ENCODE measurements at regions not wholly inside any gene's neighbourhood (a gene's known extent, or its start where the extent isn't known, plus 50 kb on each side); places are given as distances from the start of the nearest gene placed in this dataset.

DNA sequence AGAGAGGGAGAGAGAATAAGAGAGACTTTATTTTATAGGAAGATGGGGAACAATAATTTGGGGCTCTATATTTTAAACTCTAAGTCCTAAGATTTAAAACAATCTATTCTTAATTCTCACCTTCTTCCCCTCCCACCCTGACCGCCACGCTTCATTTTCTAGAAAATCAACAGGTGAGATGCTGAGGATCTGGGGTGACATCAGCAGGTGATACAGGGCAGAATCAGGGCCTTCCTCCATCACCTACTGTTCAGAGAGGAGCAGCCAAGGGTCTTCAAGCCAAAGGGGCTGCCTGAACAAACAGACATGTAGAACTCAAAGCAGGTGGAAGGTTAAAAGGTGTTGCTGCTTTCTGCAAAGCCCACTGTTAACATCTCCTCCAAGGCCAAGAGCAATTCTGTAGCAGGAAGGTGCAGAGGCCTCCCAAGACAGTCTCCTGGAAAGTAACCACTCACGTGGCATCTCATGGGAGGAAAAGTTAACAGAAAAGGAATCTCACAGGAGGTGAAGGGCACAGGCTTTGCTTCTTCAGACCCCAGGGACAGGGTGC, 183.6 kb upstream of the TLE3 start:
- ChIA-PET CTCF (ENCODE audit: unreplicated experiment) (no interaction called here), POLR2A (no interaction called here)
- Histone ChIP-seq H4K20me1 (ENCODE audit: insufficient read depth, low read length) (no peaks in the 10 kb centered on the region), H3K36me3 (ENCODE audit: insufficient read depth, low read length) (no peaks in the 10 kb centered on the region), H3K79me2 (ENCODE audit: insufficient read depth, low read depth, low read length) (no peaks in the 10 kb centered on the region), H2AFZ (ENCODE audit: low read length) (0 out of 2 replicates have a peak overlapping the region, but pooled peaks have one; percentile 13), H3K9me2 (ENCODE audit: insufficient read depth, low read length) (no peaks in the 10 kb centered on the region), H3K4me2 (ENCODE audit: low read length) (no peak overlapping the region), H3K9me3 (ENCODE audit: low read length) (no peaks in the 10 kb centered on the region), H3K4me1 (ENCODE audit: insufficient read depth, low read length, poor library complexity, severe bottlenecking) (peaks cover 10% of the 10 kb centered on the region), H3K4me3 (ENCODE audit: low read depth, low read length, poor library complexity, severe bottlenecking) (no peak overlapping the region), H3K27ac (ENCODE audit: low read depth, low read length, poor library complexity, severe bottlenecking) (no peak overlapping the region)
- intact Hi-C loops (cut with micrococcal nuclease; ENCODE audit: unreplicated experiment) = no loop called here
- BruUV-seq (replicated peaks) = no TSS peak
- TF ChIP-seq, protein P1, sequence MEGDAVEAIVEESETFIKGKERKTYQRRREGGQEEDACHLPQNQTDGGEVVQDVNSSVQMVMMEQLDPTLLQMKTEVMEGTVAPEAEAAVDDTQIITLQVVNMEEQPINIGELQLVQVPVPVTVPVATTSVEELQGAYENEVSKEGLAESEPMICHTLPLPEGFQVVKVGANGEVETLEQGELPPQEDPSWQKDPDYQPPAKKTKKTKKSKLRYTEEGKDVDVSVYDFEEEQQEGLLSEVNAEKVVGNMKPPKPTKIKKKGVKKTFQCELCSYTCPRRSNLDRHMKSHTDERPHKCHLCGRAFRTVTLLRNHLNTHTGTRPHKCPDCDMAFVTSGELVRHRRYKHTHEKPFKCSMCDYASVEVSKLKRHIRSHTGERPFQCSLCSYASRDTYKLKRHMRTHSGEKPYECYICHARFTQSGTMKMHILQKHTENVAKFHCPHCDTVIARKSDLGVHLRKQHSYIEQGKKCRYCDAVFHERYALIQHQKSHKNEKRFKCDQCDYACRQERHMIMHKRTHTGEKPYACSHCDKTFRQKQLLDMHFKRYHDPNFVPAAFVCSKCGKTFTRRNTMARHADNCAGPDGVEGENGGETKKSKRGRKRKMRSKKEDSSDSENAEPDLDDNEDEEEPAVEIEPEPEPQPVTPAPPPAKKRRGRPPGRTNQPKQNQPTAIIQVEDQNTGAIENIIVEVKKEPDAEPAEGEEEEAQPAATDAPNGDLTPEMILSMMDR (conservative IDR thresholded peaks at IDR 0.05; ENCODE audit: low read length) = no peak
- no peak for TF ChIP-seq EZH2phosphoT487 (IDR thresholded peaks at IDR 0.05; ENCODE audit: borderline replicate concordance, low read depth, low read length)
- DNase-seq (ENCODE audit: low spot score) = no peak

DNA sequence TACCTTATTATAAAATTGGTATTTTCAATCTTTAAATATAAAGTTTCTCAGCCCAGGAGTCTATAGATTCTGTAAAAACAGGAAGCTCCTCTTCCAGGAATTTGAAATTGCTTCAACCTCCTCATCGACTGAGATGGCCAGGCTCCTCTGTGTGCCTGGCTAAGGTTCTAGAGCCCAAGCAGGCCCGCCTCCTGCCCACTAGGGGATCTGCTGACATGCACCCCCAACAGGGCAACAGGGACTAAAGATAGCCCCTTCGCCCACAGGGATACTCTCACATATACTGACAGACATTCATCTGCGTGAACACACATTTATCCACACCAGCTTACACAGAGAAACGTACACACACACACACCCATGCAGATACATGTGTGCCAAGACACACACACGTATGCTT, 183.1 kb upstream of the TLE3 start:
- no peak overlapping the region for H3K4me3 ChIP-seq (ENCODE audit: low read depth, low read length, poor library complexity, severe bottlenecking)
- no peak for DNase-seq (ENCODE audit: low spot score)
- peaks cover 10% of the 10 kb centered on the region for H3K4me1 ChIP-seq (ENCODE audit: insufficient read depth, low read length, poor library complexity, severe bottlenecking)
- no peaks in the 10 kb centered on the region for H3K79me2 ChIP-seq (ENCODE audit: insufficient read depth, low read depth, low read length)
- ChIA-PET POLR2A (no interaction called here), CTCF (ENCODE audit: unreplicated experiment) (no interaction called here)
- H3K36me3 ChIP-seq (ENCODE audit: insufficient read depth, low read length) = no peaks in the 10 kb centered on the region
- no peak overlapping the region for H2AFZ ChIP-seq (ENCODE audit: low read length)
- H3K4me2 ChIP-seq (ENCODE audit: low read length) = no peak overlapping the region
- no peaks in the 10 kb centered on the region for H3K9me2 ChIP-seq (ENCODE audit: insufficient read depth, low read length)
- TF ChIP-seq, protein P1 (conservative IDR thresholded peaks at IDR 0.05; ENCODE audit: low read length) = no peak
- no peak for TF ChIP-seq EZH2phosphoT487 (IDR thresholded peaks at IDR 0.05; ENCODE audit: borderline replicate concordance, low read depth, low read length)
- H4K20me1 ChIP-seq (ENCODE audit: insufficient read depth, low read length) = no peaks in the 10 kb centered on the region
- intact Hi-C loops (cut with micrococcal nuclease; ENCODE audit: unreplicated experiment) = no loop called here
- H3K9me3 ChIP-seq (ENCODE audit: low read length) = no peaks in the 10 kb centered on the region
- BruUV-seq (replicated peaks) = no TSS peak
- no peak overlapping the region for H3K27ac ChIP-seq (ENCODE audit: low read depth, low read length, poor library complexity, severe bottlenecking)

DNA sequence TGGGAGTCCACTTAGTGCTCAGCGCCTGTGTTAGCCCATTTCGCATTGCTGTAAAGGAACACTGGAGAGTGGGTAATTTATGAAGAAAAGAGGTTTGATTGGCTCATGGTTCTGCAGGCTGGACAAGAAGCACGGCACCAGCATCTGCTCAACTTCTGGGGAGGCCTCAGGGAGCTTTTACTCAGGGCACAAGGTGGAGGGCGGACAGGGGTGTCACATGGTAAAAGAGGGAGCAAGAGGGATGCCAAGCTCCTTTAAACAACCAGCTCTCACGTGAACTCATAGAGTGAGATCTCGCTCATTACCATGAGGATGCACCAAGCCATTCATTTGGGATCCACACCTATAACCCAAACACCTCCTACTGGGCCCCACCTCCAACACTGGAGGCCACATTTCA, 181.4 kb upstream of the TLE3 start:
- H2AFZ ChIP-seq (ENCODE audit: low read length) = no peak overlapping the region
- no peak overlapping the region for H3K27ac ChIP-seq (ENCODE audit: low read depth, low read length, poor library complexity, severe bottlenecking)
- CTCF ChIA-PET (ENCODE audit: unreplicated experiment) = no interaction called here
- POLR2A ChIA-PET = interaction anchor here (0.7 kb wide), 1 partner anchor 17 kb away, joined by 3 read pairs; no protein-coding TSS in a partner anchor
- H4K20me1 ChIP-seq (ENCODE audit: insufficient read depth, low read length) = no peaks in the 10 kb centered on the region
- peaks cover 10% of the 10 kb centered on the region for H3K4me1 ChIP-seq (ENCODE audit: insufficient read depth, low read length, poor library complexity, severe bottlenecking)
- no peak overlapping the region for H3K4me2 ChIP-seq (ENCODE audit: low read length)
- H3K79me2 ChIP-seq (ENCODE audit: insufficient read depth, low read depth, low read length) = no peaks in the 10 kb centered on the region
- intact Hi-C loops (cut with micrococcal nuclease; ENCODE audit: unreplicated experiment) = no loop called here
- no peaks in the 10 kb centered on the region for H3K9me3 ChIP-seq (ENCODE audit: low read length)
- H3K4me3 ChIP-seq (ENCODE audit: low read depth, low read length, poor library complexity, severe bottlenecking) = no peak overlapping the region
- no TSS peak for BruUV-seq (replicated peaks)
- H3K9me2 ChIP-seq (ENCODE audit: insufficient read depth, low read length) = no peaks in the 10 kb centered on the region
- no peak for DNase-seq (ENCODE audit: low spot score)
- TF ChIP-seq, protein P1 (conservative IDR thresholded peaks at IDR 0.05; ENCODE audit: low read length) = no peak
- TF ChIP-seq EZH2phosphoT487 (IDR thresholded peaks at IDR 0.05; ENCODE audit: borderline replicate concordance, low read depth, low read length) = no peak
- no peaks in the 10 kb centered on the region for H3K36me3 ChIP-seq (ENCODE audit: insufficient read depth, low read length)

Data from OCI-LY7 (cell line).